Activated naive CD4-positive, alpha-beta T cell treated with anti-CD3 and anti-CD28 coated beads, Interleukin-2, amount 50 U/mL, for 72 hours (primary cell): ENCODE measurements at regions not wholly inside any gene's neighbourhood (a gene's known extent, or its start where the extent isn't known, plus 50 kb on each side); places are given as distances from the start of the nearest gene placed in this dataset.

Experiments used
- ATAC-seq, 2 donors: fragments of 150-1000 bp; cut with Tn5 transposase; 2 replicates each; pipeline ENCODE4 v1.10.0; 2021; ENCODE audit warnings: mild to moderate bottlenecking in 2 of 2, moderate library complexity in 2 of 2
- DNase-seq, 2 donors: peaks; one replicate each; pipeline ENCODE4 v3.0.0; 2021 to 2022; ENCODE audit warnings: low spot score in 2 of 2
- H3K27ac Mint-ChIP-seq, 2 donors: one replicate each; pipeline ENCODE4 v1.8.0; 2022; ENCODE audit warnings: mild to moderate bottlenecking in 2 of 2, mixed read lengths in 2 of 2
- H3K36me3 Mint-ChIP-seq, 2 donors: one replicate each; pipeline ENCODE4 v1.8.0; 2022; ENCODE audit warnings: mixed read lengths in 2 of 2
- H3K9me3 Mint-ChIP-seq, 2 donors: one replicate each; pipeline ENCODE4 v1.8.0; 2022; ENCODE audit warnings: mixed read lengths in 2 of 2

- peaks cover 5 to 6% of the 10 kb centered on the region in 2 donors for H3K9me3 Mint-ChIP-seq
- ATAC-seq: no peak
- no peaks in the 10 kb centered on the region for H3K36me3 Mint-ChIP-seq
- DNase-seq: no peak
- no peak overlapping the region for H3K27ac Mint-ChIP-seq
Measured at GRCh38 chr4:104418286-104418685, 76.4 kb downstream of the CXXC4 start.

- Mint-ChIP-seq H3K9me3 (peaks cover 5 to 6% of the 10 kb centered on the region in 2 donors), H3K27ac (no peak overlapping the region), H3K36me3 (no peaks in the 10 kb centered on the region)
- DNase-seq: no peak
- no peak for ATAC-seq
Measured at GRCh38 chr4:104417357-104417882, 77.3 kb downstream of the CXXC4 start.

DNA sequence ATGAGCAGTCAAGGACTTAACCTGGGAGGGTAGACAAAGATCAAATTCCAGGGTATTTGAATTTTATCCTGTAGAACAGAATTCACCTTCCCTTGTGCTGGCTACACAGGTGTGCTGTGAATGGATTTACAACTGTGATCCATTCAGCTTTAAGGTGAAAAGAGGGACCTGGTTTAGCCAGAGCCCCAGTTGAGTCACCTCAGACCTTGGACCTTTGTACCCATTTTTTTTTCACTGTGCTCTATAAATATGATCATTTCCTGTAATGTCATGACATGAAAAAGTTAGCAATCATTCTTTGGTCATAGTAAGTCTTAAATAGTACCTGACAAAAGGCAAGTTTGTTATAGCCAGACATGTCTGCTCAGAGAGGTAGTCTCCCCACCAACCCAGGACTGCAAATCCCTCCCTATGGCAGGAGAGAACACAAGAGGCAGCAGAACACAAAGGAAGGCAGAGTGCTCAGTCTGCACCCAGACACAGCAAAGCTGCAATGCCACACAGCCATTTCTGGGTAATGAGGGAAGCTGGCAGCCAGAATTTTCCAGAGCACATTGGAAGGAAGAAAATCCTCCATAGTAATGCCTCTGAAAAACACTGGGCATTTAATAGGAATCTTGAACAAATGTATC, 77.9 kb downstream of the CXXC4 start:
- no peak overlapping the region for H3K27ac Mint-ChIP-seq
- peaks cover 5 to 6% of the 10 kb centered on the region in 2 donors for H3K9me3 Mint-ChIP-seq
- no peak for ATAC-seq

GRCh38 chr4:104413487-104413886, 81.2 kb downstream of the CXXC4 start:
- Mint-ChIP-seq H3K9me3 (peaks cover 5 to 6% of the 10 kb centered on the region in 2 donors), H3K36me3 (no peaks in the 10 kb centered on the region), H3K27ac (no peak overlapping the region)
- ATAC-seq (no peak), DNase-seq (no peak)

More for the DNA sequence above, 77.9 kb downstream of the CXXC4 start:
- DNase-seq: no peak
- no peaks in the 10 kb centered on the region for H3K36me3 Mint-ChIP-seq

DNA sequence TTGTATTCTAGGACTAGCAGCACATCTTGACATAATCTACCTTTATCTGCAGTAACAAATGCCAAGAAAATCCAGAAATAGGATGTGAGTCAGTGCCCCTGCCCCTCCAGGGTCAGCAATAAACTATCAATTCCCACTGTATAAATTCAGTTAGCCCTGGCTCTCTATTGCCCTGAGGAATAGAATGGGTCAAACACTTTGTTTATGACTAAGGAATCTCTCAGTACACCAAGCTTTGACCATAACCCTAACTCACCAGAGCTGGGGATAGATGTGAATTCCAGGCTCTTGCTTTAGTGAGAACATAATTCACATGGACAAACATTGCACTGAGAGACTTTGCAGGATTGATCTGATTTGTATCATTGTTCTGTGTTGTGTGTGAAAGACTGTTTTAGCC, 82.3 kb downstream of the CXXC4 start:
- DNase-seq (no peak), ATAC-seq (no peak)

GRCh38 chr4:104411502-104411901, 83.2 kb downstream of the CXXC4 start:
- Mint-ChIP-seq H3K27ac (no peak overlapping the region), H3K9me3 (peaks cover 5 to 6% of the 10 kb centered on the region in 2 donors), H3K36me3 (no peaks in the 10 kb centered on the region)
- ATAC-seq (no peak), DNase-seq (no peak)

More for the DNA sequence above, 82.3 kb downstream of the CXXC4 start:
- H3K9me3 Mint-ChIP-seq: peaks cover 5 to 6% of the 10 kb centered on the region in 2 donors
- H3K36me3 Mint-ChIP-seq: no peaks in the 10 kb centered on the region
- H3K27ac Mint-ChIP-seq: no peak overlapping the region

DNA sequence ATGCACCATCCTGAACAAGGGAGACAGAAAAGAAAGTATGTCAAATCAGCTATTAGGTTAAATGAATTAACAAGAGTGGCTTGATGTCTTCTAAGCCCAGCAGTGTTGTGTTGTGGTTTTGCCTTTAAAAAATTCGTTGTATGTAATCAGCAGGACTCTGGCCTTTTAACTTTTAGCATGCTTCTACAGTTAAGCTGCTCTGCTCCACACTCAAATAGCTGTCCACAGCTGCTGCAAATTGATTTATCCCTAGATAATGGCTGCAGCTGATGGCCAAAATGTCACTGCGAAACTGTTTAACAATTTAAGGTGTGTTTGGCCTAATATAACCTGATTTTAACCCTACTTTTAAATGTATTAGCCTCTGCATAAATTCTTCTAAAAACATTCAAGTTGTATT, 85.8 kb downstream of the CXXC4 start:
- ATAC-seq (no peak), DNase-seq (no peak)
- H3K9me3 Mint-ChIP-seq: peaks cover 0 to 9% of the 10 kb centered on the region in 2 donors
- H3K27ac Mint-ChIP-seq: no peak overlapping the region
- H3K36me3 Mint-ChIP-seq: no peaks in the 10 kb centered on the region

DNA sequence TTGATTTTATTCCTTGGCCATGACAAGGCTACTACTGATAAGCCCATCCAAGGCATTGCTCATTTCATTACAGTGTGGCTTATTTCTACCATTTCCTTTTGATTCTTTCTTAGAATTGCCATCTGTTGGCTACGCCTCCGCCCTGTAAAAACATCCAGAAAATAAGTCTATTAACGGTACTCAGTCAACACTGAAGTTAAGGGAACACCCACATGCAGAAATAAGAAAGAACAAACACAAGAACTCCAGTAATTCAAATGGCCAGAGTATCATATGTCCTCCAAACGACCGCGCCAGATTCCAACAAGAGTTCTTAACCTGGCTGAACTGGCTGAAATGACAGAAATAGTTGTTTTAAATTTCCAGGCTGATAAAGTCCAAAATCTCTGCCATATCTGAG, 90.3 kb downstream of the CXXC4 start:
- ATAC-seq (no peak), DNase-seq (no peak)
- peaks cover 0 to 13% of the 10 kb centered on the region in 2 donors for H3K9me3 Mint-ChIP-seq
- no peaks in the 10 kb centered on the region for H3K36me3 Mint-ChIP-seq
- no peak overlapping the region for H3K27ac Mint-ChIP-seq

DNA sequence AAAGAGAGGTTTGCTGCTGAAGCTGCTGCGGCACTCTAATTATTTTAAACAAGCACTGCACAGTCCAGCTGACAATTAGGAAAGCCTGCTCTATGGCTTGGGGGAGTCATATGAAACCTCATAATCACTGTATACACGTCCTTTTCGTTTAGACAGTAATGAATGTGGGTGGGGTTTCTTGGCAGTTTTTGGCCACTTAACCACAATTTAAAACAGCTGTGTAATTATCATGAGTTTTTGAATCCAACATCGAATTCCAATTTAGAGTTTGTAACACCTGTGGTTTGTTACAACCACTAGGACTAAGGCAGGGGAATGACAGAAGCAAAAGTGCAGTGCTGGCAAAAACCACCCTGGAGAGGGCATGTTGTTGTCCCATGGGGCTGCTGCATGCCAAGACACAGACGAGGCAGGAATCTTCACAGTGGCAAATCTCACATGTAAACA, 99.5 kb downstream of the CXXC4 start:
- no peak for ATAC-seq
- Mint-ChIP-seq H3K36me3 (no peaks in the 10 kb centered on the region), H3K27ac (no peak overlapping the region), H3K9me3 (peaks cover 0 to 12% of the 10 kb centered on the region in 2 donors)
- DNase-seq: no peak

GRCh38 chr4:104394406-104395167, 100.1 kb downstream of the CXXC4 start:
- Mint-ChIP-seq H3K27ac (no peak overlapping the region), H3K9me3 (peaks cover 0 to 12% of the 10 kb centered on the region in 2 donors), H3K36me3 (no peaks in the 10 kb centered on the region)
- ATAC-seq (no peak), DNase-seq (no peak)

DNA sequence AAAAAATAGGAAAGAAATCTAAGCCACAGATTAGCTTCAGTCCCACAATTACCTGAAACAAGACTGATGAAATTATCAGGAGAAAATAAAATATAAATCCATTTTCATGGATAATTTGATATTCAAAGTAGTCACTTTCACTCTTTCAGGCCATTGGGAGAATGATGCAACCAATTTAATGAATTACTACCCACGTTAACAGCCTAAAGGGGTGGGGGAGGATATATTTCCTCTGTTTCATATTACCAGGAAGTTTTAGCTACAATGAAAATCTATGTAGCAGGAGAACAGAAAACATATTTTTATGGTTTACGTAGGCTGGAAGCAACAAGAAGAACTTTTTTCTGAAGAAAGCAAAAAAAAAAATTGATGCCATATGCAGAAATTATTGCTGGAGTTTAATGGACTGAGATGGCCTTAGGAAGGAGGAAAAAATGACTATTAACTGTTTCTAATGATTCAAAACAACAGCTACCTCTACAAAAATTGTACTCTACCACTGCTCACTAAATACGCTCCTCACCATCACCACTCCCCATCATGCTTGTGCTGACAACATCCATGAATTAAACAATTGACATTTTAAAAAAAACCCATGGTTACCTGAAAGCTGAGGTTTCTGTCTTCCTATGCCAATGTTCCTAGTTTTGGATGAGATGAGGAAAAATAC, 100.9 kb downstream of the CXXC4 start:
- H3K9me3 Mint-ChIP-seq: peaks cover 0 to 12% of the 10 kb centered on the region in 2 donors
- ATAC-seq: no peak
- H3K36me3 Mint-ChIP-seq: no peaks in the 10 kb centered on the region
- DNase-seq: no peak
- no peak overlapping the region for H3K27ac Mint-ChIP-seq

GRCh38 chr4:104385713-104386112, 109.0 kb downstream of the CXXC4 start:
- H3K27ac Mint-ChIP-seq: no peak overlapping the region
- H3K9me3 Mint-ChIP-seq: peaks cover 8 to 11% of the 10 kb centered on the region in 2 donors
- no peak for ATAC-seq
- H3K36me3 Mint-ChIP-seq: no peaks in the 10 kb centered on the region
- no peak for DNase-seq

GRCh38 chr4:104382961-104383360, 111.7 kb downstream of the CXXC4 start:
- Mint-ChIP-seq H3K9me3 (peaks cover 8 to 11% of the 10 kb centered on the region in 2 donors), H3K36me3 (no peaks in the 10 kb centered on the region), H3K27ac (no peak overlapping the region)
- DNase-seq (no peak), ATAC-seq (no peak)

DNA sequence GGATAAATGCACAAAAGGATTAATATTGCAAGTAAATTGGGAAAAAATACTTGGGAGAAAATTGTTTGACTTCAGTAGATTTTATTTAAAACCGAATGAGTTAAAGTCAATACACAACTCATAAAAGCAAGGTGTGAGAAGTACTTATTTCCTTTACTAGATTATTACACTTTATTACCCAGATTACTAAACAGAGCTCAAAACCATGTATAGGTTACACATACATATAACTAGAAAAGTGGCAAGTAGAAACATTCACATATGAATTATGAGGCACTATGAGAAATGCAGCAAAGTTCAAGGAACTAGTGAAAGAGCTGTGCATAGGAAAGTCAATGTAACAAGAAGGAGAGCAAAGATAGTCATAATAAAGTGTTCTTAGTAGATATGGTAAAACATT, 113.0 kb downstream of the CXXC4 start:
- no peak overlapping the region for H3K27ac Mint-ChIP-seq
- ATAC-seq (no peak), DNase-seq (no peak)
- H3K36me3 Mint-ChIP-seq: no peaks in the 10 kb centered on the region
- H3K9me3 Mint-ChIP-seq: peaks cover 8 to 11% of the 10 kb centered on the region in 2 donors

DNA sequence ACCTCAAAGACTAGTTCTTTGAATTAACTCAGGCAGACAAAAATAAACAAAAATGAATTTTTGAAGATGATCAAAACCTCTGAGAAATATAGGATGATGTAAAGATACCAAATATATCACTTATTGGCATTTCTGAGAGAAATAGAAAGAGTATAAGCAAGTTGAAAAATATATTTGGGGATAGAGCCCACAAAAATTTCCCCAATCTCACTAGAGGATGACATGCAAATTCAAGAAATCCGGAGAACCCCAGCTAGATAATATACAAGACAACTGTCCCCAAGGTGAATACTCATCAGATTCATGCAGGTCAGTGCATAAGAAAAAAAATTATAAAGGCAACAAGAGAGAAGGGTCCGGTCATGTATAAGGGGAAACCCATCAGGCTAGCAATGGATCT, 129.1 kb downstream of the CXXC4 start:
- peaks cover 0 to 10% of the 10 kb centered on the region in 2 donors for H3K9me3 Mint-ChIP-seq
- no peaks in the 10 kb centered on the region for H3K36me3 Mint-ChIP-seq
- H3K27ac Mint-ChIP-seq: no peak overlapping the region
- no peak for DNase-seq
- no peak for ATAC-seq

DNA sequence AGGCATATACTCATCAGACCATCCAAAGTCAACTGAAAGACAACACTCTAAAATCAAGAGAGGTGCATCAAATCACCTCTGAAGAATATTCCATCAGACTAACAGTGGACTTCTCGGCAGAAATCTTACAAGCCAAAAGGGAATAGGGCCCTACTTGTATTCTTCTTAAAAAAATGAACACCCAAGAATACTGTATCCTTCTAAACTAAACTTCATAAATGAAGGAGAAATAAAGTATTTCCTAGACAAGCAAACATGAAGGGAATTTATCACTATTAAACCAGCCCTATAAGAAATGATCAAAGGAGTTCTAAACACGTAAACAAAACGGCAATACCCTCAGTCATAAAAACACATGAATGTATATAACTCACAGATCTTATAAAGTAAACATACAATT, 141.2 kb downstream of the CXXC4 start:
- Mint-ChIP-seq H3K27ac (no peak overlapping the region), H3K9me3 (peaks cover 9 to 29% of the 10 kb centered on the region in 2 donors), H3K36me3 (peaks cover 0 to 13% of the 10 kb centered on the region in 2 donors)
- ATAC-seq (no peak), DNase-seq (no peak)

GRCh38 chr4:104352211-104352610, 142.5 kb downstream of the CXXC4 start:
- ATAC-seq (no peak), DNase-seq (no peak)
- peaks cover 0 to 13% of the 10 kb centered on the region in 2 donors for H3K36me3 Mint-ChIP-seq
- H3K27ac Mint-ChIP-seq: no peak overlapping the region
- peaks cover 14 to 34% of the 10 kb centered on the region in 2 donors for H3K9me3 Mint-ChIP-seq
